Peyer's patch (tissue), 4 donors: ENCODE measurements at regions not wholly inside any gene's neighbourhood (a gene's known extent, or its start where the extent isn't known, plus 50 kb on each side); places are given as distances from the start of the nearest gene placed in this dataset.

Experiments used
- DNase-seq, 3 donors: peaks; one replicate each; pipeline ENCODE4 v3.0.0-alpha.2; 2017 to 2019
- H3K27ac ChIP-seq, 4 donors: fragments of 200-600 bp; sonication (generic); one replicate each; pipeline ENCODE4 v1.5.1; 2016 to 2019
- H3K27me3 ChIP-seq, 2 donors: fragments of 200-600 bp; sonication (generic); one replicate each; pipeline ENCODE4 v1.5.1; 2019
- H3K36me3 ChIP-seq, 3 donors: fragments of 200-600 bp; sonication (generic); one replicate each; pipeline ENCODE4 v1.5.1; 2016 to 2019
- H3K4me1 ChIP-seq, 4 donors: fragments of 200-600 bp; sonication (generic); one replicate each; pipeline ENCODE4 v1.5.1; 2016 to 2019
- H3K4me3 ChIP-seq, 4 donors: fragments of 200-600 bp; sonication (generic); 1 replicate in 3 of 4; 2 replicates in 1 of 4; pipeline ENCODE4 v1.5.1; 2016 to 2019; ENCODE audit warnings: mild to moderate bottlenecking in 1 of 4
- H3K9me3 ChIP-seq, 4 donors: fragments of 200-600 bp; sonication (generic); one replicate each; pipeline ENCODE4 v1.5.1; 2016 to 2019; ENCODE audit warnings: mild to moderate bottlenecking in 1 of 4
- POLR2A ChIP-seq, 2 donors: fragments of 450-650 bp; IDR thresholded peaks; one replicate each; pipeline ENCODE4 v1.5.1; 2017; ENCODE audit warnings: antibody characterized with exemption in 2 of 2, mild to moderate bottlenecking in 2 of 2, moderate library complexity in 2 of 2
- TF ChIP-seq, protein P1 (sequence below), 6 experiments: fragments of 450-650 bp in 4 of 6; fragments of 200-600 bp in 2 of 6; sonication (generic) in 1 of 6; IDR thresholded peaks; one replicate each; pipeline ENCODE4 v1.5.1; 2017 to 2019; ENCODE audit warnings: antibody characterized with exemption in 6 of 6, mild to moderate bottlenecking in 3 of 6, moderate library complexity in 1 of 6

DNA sequence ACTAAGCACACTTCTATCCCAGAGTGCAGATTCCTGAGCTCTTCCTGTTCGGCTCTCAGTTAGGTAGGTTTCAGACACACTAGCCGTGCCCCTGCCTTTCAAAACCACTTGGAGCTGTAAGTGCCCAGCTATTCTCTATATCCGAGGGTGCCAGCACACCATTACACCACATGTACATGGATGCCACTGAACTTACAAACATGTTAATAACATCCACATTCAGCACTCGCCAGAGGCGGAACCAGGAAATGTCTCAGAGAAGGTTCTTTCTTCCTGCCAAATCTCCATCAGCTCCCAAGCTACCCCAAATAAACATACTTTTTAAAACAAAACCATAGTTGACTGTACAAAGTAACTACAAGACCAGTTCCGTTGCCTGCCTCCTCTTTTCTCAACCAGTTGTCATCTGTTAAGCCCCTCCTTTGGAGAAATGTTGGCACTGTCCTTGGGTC lies 78.4 kb upstream of the CTTNBP2NL start:
- no peak for DNase-seq
- TF ChIP-seq, protein P1, sequence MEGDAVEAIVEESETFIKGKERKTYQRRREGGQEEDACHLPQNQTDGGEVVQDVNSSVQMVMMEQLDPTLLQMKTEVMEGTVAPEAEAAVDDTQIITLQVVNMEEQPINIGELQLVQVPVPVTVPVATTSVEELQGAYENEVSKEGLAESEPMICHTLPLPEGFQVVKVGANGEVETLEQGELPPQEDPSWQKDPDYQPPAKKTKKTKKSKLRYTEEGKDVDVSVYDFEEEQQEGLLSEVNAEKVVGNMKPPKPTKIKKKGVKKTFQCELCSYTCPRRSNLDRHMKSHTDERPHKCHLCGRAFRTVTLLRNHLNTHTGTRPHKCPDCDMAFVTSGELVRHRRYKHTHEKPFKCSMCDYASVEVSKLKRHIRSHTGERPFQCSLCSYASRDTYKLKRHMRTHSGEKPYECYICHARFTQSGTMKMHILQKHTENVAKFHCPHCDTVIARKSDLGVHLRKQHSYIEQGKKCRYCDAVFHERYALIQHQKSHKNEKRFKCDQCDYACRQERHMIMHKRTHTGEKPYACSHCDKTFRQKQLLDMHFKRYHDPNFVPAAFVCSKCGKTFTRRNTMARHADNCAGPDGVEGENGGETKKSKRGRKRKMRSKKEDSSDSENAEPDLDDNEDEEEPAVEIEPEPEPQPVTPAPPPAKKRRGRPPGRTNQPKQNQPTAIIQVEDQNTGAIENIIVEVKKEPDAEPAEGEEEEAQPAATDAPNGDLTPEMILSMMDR (IDR thresholded peaks at IDR 0.05): no peak
- TF ChIP-seq POLR2A (IDR thresholded peaks at IDR 0.05): no peak
- H3K36me3 ChIP-seq: no peaks in the 10 kb centered on the region
- H3K9me3 ChIP-seq: no peaks in the 10 kb centered on the region
- H3K27ac ChIP-seq: peak overlapping the region in 3 of 4 donors; percentile 35 to 65 (median 55)
- H3K4me3 ChIP-seq: no peak overlapping the region
- H3K27me3 ChIP-seq: no peaks in the 10 kb centered on the region
- H3K4me1 ChIP-seq: no peaks in the 10 kb centered on the region

DNA sequence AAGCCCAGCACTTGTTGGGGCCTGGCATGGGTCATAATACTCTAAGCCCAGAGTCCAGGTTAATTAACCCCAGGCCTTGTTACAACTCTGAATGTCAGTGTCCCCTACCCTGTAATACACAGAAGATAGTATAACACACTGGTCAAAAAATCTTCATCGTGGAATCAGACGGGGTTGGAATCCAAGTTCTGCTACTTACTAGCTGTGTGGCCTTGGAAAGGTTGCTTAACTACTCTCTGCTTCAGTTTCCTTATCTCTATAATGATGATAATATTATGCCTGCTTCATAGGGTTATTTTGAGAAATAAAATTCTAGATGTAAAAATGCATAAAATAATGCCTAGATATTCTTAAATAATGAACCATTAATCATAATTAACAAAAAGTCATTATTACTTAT lies 77.8 kb upstream of the CTTNBP2NL start:
- Histone ChIP-seq H3K36me3 (no peaks in the 10 kb centered on the region), H3K27ac (peak overlapping the region in 2 of 4 donors; percentile 55 to 65)

DNA sequence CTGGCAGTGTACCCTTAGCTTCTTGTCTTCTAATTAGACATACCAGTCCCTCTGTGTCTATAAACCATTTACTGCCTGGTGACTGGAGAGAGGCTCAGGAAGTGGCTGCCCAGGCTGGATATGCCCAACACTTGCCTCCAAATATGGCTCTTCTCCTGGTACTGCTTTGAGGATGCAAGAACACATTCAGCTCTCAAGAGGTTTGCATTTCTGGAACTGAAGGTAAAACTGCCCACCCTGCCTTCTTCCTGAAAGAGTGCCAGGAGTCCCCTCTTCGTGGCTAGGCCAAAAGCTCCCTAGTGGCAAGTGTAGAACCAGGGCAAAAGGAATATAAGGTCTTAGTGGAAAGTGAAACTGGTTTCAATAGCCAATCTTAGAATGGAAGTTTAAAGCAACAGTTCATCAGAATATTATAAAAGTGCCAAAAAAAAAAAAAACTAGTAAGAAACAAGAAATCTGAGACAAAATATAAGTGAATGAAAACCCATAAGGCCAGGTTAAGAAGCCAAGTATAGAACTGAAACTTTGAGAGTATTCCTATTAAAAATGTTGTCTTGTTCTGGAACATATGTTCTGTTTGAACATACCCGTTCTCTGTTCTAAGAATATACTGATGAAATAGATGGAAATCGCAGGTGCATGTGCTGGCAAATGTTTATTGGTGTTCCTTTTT lies 77.2 kb upstream of the CTTNBP2NL start:
- no peak for DNase-seq
- H3K27ac ChIP-seq: peak overlapping the region in 2 of 4 donors; percentile 55 to 65
- no peak overlapping the region for H3K4me3 ChIP-seq
- no peaks in the 10 kb centered on the region for H3K9me3 ChIP-seq
- TF ChIP-seq, protein P1 (IDR thresholded peaks at IDR 0.05): no peak
- TF ChIP-seq POLR2A (IDR thresholded peaks at IDR 0.05): no peak
- no peaks in the 10 kb centered on the region for H3K27me3 ChIP-seq
- no peaks in the 10 kb centered on the region for H3K36me3 ChIP-seq
- H3K4me1 ChIP-seq: no peaks in the 10 kb centered on the region

More for the DNA sequence above, 77.8 kb upstream of the CTTNBP2NL start:
- no peaks in the 10 kb centered on the region for H3K27me3 ChIP-seq
- no peak overlapping the region for H3K4me3 ChIP-seq
- DNase-seq: no peak
- no peaks in the 10 kb centered on the region for H3K9me3 ChIP-seq
- TF ChIP-seq, protein P1 (IDR thresholded peaks at IDR 0.05): no peak
- no peak for TF ChIP-seq POLR2A (IDR thresholded peaks at IDR 0.05)
- no peaks in the 10 kb centered on the region for H3K4me1 ChIP-seq

DNA sequence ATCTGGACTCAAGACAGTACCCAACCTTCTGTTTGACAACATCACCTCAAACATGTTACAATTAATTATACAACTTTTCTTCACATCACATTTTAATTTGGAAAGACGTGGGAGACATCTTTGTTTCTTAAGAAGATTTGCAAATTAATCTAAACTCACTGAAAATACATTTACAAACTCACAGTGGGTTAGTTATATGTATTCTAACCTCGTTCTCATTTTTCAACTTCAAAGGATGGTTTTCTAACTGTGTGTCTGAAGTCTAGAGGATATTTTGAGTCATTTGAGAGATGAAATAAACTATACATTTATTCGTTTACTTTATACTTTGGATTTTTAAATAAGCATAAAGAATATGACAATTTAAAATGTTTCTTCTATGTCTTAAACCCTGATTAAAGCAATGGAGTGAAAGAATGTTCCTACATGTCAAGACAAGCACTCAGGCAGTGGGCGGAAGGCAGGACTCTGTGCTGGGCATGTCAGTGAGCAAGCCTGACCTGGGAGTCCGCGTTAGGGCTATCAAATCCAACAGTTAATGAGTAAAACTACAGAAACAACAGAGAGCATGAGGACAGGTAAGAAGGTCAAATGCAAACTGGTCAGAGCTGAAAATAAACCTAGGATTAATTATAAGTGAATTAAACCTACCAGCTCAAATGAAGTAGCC lies 76.5 kb upstream of the CTTNBP2NL start:
- H3K36me3 ChIP-seq: no peaks in the 10 kb centered on the region
- H3K27me3 ChIP-seq: no peaks in the 10 kb centered on the region
- no peaks in the 10 kb centered on the region for H3K4me1 ChIP-seq
- no peaks in the 10 kb centered on the region for H3K9me3 ChIP-seq
- TF ChIP-seq POLR2A (IDR thresholded peaks at IDR 0.05): no peak
- no peak overlapping the region for H3K4me3 ChIP-seq
- no peak for DNase-seq
- H3K27ac ChIP-seq: no peak overlapping the region

DNA sequence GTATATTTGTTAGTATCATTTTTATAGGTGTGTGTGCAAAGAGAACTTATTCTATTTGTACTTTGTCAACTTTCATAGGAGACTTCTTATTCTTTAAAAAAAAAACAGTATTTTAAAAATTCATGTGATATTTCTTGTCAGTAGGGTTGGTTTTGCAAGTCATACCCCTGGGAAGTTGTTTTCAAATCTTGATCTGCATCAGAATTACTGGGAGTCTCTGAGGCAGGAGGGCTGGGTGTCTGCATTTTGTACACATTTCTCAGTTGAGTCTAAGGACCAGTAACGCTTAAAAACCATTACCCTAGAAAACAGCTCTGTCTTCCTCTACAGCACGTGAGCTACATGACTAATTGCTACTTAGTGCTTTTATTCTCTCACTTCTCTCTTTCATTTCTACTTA lies 76.0 kb upstream of the CTTNBP2NL start:
- no peak for TF ChIP-seq POLR2A (IDR thresholded peaks at IDR 0.05)
- TF ChIP-seq, protein P1 (IDR thresholded peaks at IDR 0.05): no peak
- Histone ChIP-seq H3K27ac (no peak overlapping the region), H3K4me1 (no peaks in the 10 kb centered on the region), H3K4me3 (no peak overlapping the region), H3K36me3 (no peaks in the 10 kb centered on the region), H3K9me3 (no peaks in the 10 kb centered on the region), H3K27me3 (no peaks in the 10 kb centered on the region)
- DNase-seq: no peak

DNA sequence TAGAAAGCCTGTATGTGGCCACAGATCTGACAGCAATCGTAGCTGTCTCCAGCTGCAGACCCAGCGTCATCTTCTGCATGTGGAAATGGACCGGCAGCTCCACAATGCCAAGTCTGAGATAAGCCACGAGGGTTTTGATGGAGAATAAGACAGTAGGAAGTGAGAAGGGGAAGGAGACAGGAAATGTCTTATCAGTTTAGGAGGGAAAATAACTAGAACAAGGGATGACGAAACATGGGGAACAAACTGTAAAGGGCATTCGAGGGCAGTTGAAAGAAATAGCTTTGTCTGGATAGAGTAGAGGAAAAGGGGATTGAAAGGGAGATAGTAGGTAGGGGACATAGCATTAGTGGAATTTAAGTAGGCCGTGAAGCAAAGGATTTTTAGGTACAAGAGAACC lies 74.0 kb upstream of the CTTNBP2NL start:
- Histone ChIP-seq H3K4me1 (no peaks in the 10 kb centered on the region), H3K36me3 (no peaks in the 10 kb centered on the region), H3K27me3 (no peaks in the 10 kb centered on the region), H3K27ac (no peak overlapping the region), H3K4me3 (no peak overlapping the region), H3K9me3 (no peaks in the 10 kb centered on the region)
- TF ChIP-seq, protein P1 (IDR thresholded peaks at IDR 0.05): no peak
- no peak for TF ChIP-seq POLR2A (IDR thresholded peaks at IDR 0.05)
- no peak for DNase-seq
